Activated naive CD8-positive, alpha-beta T cell treated with anti-CD3 and anti-CD28 coated beads, Interleukin-2, amount 50 U/mL, for 24 hours (primary cell): ENCODE measurements at regions not wholly inside any gene's neighbourhood (a gene's known extent, or its start where the extent isn't known, plus 50 kb on each side); places are given as distances from the start of the nearest gene placed in this dataset.
"Not testable (repeated sequence)": the region's sequence is repeated elsewhere in the genome, so short reads cannot be mapped to it uniquely, and the experiment has no call there.

Experiments used
- ATAC-seq: fragments of 150-1000 bp; cut with Tn5 transposase; one replicate; pipeline ENCODE4 v1.10.0; 2021
- DNase-seq: peaks from one replicate; pipeline ENCODE4 v3.0.0; 2021
- H3K27ac Mint-ChIP-seq: one replicate; pipeline ENCODE4 v1.8.0; 2021; ENCODE audit warnings: mild to moderate bottlenecking, mixed read lengths
- H3K27me3 Mint-ChIP-seq: one replicate; pipeline ENCODE4 v1.8.0; 2021; ENCODE audit warnings: mixed read lengths
- H3K36me3 Mint-ChIP-seq: one replicate; pipeline ENCODE4 v1.8.0; 2021; ENCODE audit warnings: low read depth, mixed read lengths
- H3K4me1 Mint-ChIP-seq: one replicate; pipeline ENCODE4 v1.8.0; 2021; ENCODE audit warnings: mixed read lengths
- H3K4me3 Mint-ChIP-seq: one replicate; pipeline ENCODE4 v1.8.0; 2021; ENCODE audit warnings: mild to moderate bottlenecking, moderate library complexity, mixed read lengths
- H3K9me3 Mint-ChIP-seq: one replicate; pipeline ENCODE4 v1.8.0; 2021; ENCODE audit warnings: mixed read lengths

DNA sequence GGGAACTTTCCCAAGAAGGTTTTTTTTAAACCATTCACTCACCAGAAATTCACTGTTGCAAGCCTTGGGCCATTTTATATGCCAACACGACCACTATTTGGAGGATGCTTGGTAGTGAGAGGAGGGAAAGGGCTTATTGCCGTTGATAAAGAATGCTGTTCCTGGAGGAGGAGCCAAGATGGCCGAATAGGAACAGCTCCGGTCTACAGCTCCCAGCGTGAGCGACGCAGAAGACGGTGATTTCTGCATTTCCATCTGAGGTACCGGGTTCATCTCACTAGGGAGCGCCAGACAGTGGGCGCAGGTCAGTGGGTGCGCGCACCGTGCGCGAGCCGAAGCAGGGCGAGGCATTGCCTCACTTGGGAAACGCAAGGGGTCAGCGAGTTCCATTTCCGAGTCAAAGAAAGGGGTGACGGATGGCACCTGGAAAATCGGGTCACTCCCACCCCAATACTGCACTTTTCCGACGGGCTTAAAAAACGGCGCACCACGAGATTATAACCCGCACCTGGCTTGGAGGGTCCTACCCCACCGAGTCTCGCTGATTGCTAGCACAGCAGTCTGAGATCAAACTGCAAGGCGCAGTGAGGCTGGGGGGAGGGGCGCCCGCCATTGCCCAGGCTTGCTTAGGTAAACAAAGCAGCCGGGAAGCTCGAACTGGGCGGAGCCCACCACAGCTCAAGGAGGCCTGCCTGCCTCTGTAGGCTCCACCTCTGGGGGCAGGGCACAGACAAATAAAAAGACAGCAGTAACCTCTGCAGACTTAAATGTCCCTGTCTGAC, 408.1 kb upstream of the NFE2L3 start:
- H3K27ac Mint-ChIP-seq, DNase-seq, H3K4me1 Mint-ChIP-seq: not testable (repeated sequence)

DNA sequence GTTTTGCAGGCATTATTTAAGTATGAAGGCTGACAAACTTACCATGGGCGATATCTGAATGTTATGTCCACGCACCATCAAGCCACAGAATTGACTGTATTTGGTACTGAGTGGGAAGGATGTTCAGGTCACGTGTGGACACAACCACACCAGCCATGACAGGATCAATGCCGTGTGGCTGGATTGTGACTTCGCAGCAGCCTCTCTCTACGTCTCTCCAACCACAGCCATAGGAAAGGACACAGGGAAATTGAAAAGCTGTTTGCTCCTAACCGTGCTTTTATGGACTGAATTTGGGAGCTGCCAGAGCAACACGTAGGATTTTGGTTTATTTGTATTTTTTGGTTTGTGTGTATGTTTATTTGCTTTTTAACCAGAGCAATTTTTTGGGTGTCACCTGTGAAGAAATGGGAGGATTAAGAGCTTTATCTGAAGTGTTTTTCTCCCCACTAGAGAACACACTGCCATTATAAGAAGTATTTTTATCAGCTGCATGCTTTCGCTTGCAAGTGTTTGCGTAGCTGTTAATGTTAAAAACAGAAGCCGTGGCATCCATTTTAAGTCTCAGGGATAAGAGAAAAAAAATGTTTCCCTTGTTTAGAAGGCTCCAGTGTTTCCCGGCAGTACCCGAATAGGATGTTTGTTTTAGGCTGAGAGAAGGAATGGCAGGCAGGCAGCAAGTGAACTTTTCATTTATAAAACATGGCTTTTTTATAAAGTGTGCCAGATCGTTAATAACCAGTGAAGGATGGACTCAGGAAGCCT, 401.1 kb upstream of the NFE2L3 start:
- Mint-ChIP-seq H3K9me3 (no peaks in the 10 kb centered on the region), H3K27me3 (no peaks in the 10 kb centered on the region), H3K4me1 (no peaks in the 10 kb centered on the region), H3K36me3 (no peaks in the 10 kb centered on the region), H3K27ac (no peak overlapping the region), H3K4me3 (no peak overlapping the region)
- ATAC-seq (no peak), DNase-seq (no peak)

More for the DNA sequence above, 408.1 kb upstream of the NFE2L3 start:
- not testable (repeated sequence) for H3K4me3 Mint-ChIP-seq, H3K27me3 Mint-ChIP-seq, H3K9me3 Mint-ChIP-seq, ATAC-seq, H3K36me3 Mint-ChIP-seq

DNA sequence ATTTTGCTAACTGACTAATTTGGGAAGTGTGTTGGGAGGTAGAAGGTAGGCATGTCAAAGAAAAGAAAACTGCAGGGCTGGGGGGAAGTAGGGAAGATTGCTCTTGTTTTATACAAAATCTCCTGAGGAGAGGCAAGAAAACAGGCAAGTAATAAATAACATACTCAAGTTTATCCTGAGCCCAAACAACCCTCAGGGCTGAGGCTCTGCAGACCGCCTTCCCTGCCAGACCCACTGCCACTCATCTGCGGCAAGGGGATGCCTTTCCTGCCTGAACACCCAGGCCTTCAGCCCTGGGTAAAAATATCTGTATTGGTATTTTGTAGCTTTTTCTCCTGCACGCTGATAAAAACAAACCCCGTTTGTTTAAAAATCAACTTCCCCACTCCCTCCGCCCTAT, 399.8 kb upstream of the NFE2L3 start:
- ATAC-seq, result no peak
- Mint-ChIP-seq H3K36me3 (no peaks in the 10 kb centered on the region), H3K9me3 (no peaks in the 10 kb centered on the region), H3K4me1 (no peaks in the 10 kb centered on the region), H3K27me3 (no peaks in the 10 kb centered on the region), H3K27ac (no peak overlapping the region), H3K4me3 (no peak overlapping the region)
- DNase-seq, result no peak

DNA sequence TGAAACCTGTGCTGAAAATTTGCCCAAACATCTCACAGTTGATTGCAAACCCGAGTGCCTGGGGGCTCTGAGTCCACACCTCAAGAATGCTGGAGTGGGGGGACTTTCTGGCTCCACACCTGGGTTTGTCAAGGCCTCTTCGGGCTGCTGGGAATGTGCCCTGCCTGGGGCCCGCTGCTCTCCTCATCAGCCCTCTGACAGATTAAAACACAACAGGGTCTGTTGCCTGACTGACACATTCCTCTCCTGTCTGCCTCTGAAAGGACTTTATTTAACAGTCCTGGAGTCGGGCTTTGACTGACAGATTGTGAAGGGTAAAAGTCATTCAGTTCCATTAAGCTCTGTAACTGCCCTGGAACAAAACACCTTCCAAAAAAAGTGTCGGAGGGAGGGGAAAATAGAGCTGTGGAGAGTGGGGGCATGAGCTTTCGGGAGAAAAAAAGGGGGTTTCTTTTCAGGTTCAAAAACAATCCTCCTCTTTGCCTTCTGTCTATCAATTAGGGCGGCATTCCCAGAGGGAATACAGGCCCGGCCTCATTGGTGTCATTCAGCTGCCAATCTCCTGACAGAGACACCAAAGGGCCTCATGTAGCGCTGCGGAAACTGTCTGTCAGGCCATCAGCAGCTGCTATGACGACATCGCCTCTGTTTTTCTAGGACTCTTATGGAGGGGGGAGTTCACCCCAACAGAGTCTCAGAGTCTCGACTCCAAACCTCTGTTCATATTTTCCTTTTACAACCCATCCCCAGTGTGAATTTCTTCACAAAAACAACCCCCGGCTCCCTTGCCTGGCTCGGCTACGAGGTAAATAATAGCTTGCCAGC, 398.8 kb upstream of the NFE2L3 start:
- no peaks in the 10 kb centered on the region for H3K9me3 Mint-ChIP-seq
- no peak for ATAC-seq
- no peak overlapping the region for H3K27ac Mint-ChIP-seq
- H3K4me3 Mint-ChIP-seq, result no peak overlapping the region
- H3K27me3 Mint-ChIP-seq, result no peaks in the 10 kb centered on the region
- DNase-seq, result no peak
- no peaks in the 10 kb centered on the region for H3K36me3 Mint-ChIP-seq
- H3K4me1 Mint-ChIP-seq, result no peaks in the 10 kb centered on the region

DNA sequence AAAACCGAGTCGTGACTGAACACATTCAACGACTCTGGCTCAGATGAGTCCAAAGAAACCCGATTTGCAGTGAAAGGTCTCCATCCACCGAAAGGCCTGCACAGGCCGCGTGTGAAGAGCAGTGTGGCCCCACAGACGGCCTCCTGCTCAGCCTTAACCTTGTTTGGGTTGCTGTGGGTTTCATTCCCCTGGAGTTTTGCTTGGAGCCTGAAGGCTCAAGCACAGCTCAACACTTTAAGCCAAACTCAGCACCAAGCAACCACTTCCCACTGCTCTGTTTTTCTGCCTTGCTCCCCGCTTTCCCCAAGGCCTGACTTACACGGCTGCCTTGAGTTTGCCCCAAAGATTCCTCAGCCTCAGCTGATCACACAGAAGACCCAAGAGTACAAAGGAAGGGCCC, 398.2 kb upstream of the NFE2L3 start:
- no peaks in the 10 kb centered on the region for H3K36me3 Mint-ChIP-seq
- no peaks in the 10 kb centered on the region for H3K9me3 Mint-ChIP-seq
- no peaks in the 10 kb centered on the region for H3K4me1 Mint-ChIP-seq
- ATAC-seq (no peak), DNase-seq (no peak)
- H3K27me3 Mint-ChIP-seq, result peaks cover 3% of the 10 kb centered on the region
- H3K4me3 Mint-ChIP-seq, result no peak overlapping the region
- no peak overlapping the region for H3K27ac Mint-ChIP-seq

DNA sequence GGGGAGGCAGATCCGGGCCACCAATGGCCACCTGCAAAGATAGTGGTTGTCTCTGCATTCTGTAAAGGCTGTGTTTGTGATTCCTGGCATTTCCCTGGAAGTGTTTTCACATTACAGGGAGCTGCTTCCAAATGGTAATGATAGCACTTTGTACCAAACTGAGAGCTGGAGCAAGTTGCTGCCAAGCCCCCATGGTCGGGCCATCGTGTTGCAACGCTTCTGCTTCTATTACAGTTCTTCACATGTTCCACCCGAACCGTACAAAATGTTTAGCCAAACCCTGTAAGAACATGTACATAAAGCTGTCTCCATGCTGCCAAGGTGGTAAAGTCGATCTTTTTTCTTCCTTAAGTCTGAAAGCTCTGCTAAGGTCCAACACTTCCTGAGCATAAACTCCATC, 397.7 kb upstream of the NFE2L3 start:
- Mint-ChIP-seq H3K27ac (no peak overlapping the region), H3K4me3 (no peak overlapping the region), H3K9me3 (no peaks in the 10 kb centered on the region), H3K36me3 (no peaks in the 10 kb centered on the region), H3K27me3 (peaks cover 3% of the 10 kb centered on the region), H3K4me1 (no peaks in the 10 kb centered on the region)
- DNase-seq (no peak), ATAC-seq (no peak)

DNA sequence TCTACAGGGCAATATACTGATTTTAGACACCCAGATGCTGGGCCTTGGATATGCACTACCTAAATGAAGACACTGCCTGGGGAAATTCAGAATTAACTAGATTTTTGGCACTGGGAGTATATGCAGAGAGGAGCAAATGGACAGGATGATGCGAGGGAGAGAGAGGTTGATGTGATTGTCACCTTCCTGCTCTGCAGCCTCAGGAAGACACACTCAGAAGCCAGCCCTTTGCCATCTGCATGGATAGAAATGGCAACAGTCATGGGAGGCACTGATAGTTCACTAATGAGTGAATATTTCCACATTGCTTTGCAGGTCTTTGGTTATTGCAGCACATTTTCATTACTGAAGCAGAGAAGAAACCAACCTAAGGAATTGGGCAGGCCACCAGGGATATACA, 397.2 kb upstream of the NFE2L3 start:
- Mint-ChIP-seq H3K4me1 (no peaks in the 10 kb centered on the region), H3K27ac (no peak overlapping the region), H3K9me3 (no peaks in the 10 kb centered on the region), H3K36me3 (no peaks in the 10 kb centered on the region), H3K27me3 (peaks cover 3% of the 10 kb centered on the region), H3K4me3 (no peak overlapping the region)
- ATAC-seq (no peak), DNase-seq (no peak)

DNA sequence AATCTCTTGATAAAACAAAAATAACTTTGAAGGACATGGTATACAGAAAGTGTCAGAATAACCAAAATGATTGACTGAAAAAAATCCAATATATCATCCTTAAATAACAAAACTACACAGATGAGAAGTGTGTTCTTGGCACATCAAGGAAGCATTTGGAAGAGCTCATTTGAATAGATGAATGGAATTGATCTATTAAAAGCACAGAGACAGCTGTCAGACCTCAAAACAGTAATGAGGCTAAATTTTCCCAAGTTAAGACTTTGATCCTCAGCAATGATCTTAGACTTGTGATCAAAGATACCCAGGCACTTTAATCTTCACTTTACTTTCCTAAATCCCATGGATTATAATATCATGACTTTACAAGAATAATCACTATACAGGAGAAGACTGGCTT, 395.4 kb upstream of the NFE2L3 start:
- no peak for ATAC-seq
- Mint-ChIP-seq H3K36me3 (no peaks in the 10 kb centered on the region), H3K4me3 (no peak overlapping the region), H3K27me3 (peaks cover 3% of the 10 kb centered on the region), H3K4me1 (no peaks in the 10 kb centered on the region), H3K9me3 (no peaks in the 10 kb centered on the region), H3K27ac (no peak overlapping the region)
- DNase-seq, result no peak

DNA sequence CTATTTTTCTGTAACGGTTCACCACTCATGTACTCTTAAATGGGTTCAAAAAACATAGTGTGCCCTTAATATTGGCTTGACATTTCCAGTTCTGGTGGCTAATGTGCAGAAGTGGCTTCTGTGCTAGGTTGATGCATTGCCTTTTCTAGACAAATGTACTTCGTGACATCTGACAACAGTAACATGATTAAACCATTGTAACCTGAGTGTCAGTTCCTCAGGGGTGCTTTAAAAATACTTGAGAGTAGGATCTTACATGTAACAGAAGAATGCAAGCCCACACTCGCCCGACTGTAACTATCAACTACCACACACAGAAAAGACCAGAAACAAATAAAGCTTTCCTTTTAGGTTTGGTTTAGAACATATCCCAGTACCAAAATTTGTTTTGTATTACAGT, 393.4 kb upstream of the NFE2L3 start:
- no peaks in the 10 kb centered on the region for H3K4me1 Mint-ChIP-seq
- H3K9me3 Mint-ChIP-seq, result no peaks in the 10 kb centered on the region
- DNase-seq, result no peak
- no peaks in the 10 kb centered on the region for H3K36me3 Mint-ChIP-seq
- H3K4me3 Mint-ChIP-seq, result no peak overlapping the region
- no peak for ATAC-seq
- H3K27me3 Mint-ChIP-seq, result peaks cover 9% of the 10 kb centered on the region
- no peak overlapping the region for H3K27ac Mint-ChIP-seq

DNA sequence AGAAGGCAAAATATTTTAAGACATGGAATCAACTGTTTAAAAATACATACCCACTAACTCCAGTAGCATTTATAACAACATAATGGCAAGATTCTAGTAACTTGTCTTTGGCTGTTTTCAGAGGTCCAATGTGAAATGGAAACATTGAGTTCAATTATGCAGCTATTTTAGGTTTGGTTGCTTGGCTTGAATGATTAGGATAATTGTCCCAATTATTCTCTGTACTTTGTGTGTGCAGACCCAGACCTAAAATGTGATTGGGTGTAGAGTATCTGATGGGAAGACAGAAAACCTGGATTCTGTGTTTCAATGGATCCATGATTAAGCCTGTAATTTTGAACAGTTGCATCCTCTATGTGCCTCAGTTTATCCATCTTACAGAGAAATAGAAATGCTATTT, 392.7 kb upstream of the NFE2L3 start:
- H3K4me1 Mint-ChIP-seq, result no peaks in the 10 kb centered on the region
- no peak for DNase-seq
- H3K27me3 Mint-ChIP-seq, result peaks cover 10% of the 10 kb centered on the region
- no peak for ATAC-seq
- H3K27ac Mint-ChIP-seq, result no peak overlapping the region
- H3K9me3 Mint-ChIP-seq, result no peaks in the 10 kb centered on the region
- no peak overlapping the region for H3K4me3 Mint-ChIP-seq
- H3K36me3 Mint-ChIP-seq, result no peaks in the 10 kb centered on the region

DNA sequence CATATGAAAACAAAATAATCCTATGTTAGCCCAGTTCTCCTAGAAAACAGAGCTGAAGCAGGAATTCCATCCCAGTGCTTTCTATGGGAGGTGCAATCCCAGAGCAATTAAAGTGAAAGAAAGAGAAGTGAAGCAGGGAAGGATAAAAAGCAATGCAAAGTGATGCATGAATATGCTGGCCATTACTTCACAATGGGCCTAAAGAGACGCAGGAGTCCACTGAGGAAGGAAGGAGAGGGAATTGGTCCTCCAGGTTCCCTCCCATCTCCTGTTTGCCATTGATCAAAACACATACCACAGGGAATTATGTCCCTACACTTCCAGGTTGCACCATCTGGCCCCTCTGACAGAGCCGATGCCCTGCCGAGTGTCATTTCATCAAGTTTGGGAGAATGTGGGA, 392.2 kb upstream of the NFE2L3 start:
- ATAC-seq (no peak), DNase-seq (no peak)
- H3K9me3 Mint-ChIP-seq, result no peaks in the 10 kb centered on the region
- H3K27me3 Mint-ChIP-seq, result peaks cover 10% of the 10 kb centered on the region
- H3K4me3 Mint-ChIP-seq, result no peak overlapping the region
- H3K27ac Mint-ChIP-seq, result no peak overlapping the region
- H3K4me1 Mint-ChIP-seq, result no peaks in the 10 kb centered on the region
- no peaks in the 10 kb centered on the region for H3K36me3 Mint-ChIP-seq

DNA sequence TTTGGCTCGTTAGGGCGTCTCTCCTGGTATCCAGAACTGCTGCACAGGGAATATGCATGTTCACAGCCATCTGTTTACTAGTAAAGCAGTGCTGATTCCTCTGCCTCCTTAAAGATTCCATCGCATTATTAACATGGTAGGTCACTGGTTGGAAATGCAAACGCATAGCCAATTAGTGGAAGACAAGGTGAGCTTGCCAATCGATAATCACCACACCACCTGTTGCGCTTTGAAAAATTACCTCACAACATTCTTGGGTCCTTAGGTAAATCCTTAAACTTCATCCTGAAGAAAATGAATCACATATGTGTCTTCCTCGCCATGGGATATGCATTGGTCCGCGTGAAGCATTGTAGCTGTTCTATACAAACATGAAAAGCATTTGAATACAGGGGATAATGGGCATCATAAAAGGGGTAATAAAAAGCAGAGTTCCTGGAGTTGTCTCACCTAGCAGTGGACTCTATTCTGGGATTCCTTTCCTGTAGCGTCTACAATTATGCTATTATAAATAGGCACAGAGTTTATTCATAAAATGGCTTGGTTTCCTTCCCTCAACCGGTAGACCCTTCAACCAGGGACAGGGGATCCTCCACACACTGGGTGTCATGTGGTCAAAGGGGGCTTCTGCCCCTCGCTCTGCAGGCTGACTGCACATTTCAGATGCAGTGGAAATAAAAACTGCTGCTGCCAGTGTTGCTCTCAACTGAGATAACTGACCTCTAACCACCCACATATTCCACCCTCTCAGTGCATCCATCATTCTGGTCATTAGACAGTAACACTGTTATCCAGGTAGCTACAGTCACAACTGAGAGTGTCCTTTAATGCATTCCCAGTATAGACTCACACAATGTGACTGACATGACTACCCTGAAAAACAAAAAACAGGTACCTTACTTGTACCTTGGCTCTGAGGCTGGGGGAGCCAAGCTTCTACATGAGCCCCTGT, 389.2 kb upstream of the NFE2L3 start:
- ATAC-seq (no peak), DNase-seq (no peak)
- no peaks in the 10 kb centered on the region for H3K9me3 Mint-ChIP-seq
- H3K36me3 Mint-ChIP-seq, result no peaks in the 10 kb centered on the region
- H3K4me3 Mint-ChIP-seq, result no peak overlapping the region
- no peaks in the 10 kb centered on the region for H3K4me1 Mint-ChIP-seq
- H3K27me3 Mint-ChIP-seq, result peaks cover 10% of the 10 kb centered on the region
- no peak overlapping the region for H3K27ac Mint-ChIP-seq

DNA sequence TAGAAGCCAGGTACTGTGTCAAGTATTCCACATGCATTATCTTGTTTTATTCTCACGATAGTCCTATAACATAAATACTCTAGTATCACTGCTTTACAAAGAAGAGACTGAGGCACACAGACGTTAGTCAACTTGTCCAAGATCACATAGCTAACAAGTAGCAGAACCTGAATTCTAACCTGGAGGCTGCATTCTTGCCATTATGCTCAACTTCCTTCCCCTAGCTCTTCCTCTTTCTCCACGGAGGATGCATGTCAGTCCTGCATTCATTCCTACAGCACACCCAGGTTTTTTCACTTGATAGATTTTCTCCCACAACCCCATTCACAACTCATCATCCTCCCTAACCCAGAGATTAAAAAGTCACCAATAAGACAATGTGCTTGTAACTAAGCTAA, 388.5 kb upstream of the NFE2L3 start:
- H3K27ac Mint-ChIP-seq, result no peak overlapping the region
- H3K27me3 Mint-ChIP-seq, result peaks cover 9% of the 10 kb centered on the region
- no peak overlapping the region for H3K4me3 Mint-ChIP-seq
- no peaks in the 10 kb centered on the region for H3K9me3 Mint-ChIP-seq
- H3K4me1 Mint-ChIP-seq, result no peaks in the 10 kb centered on the region
- DNase-seq (no peak), ATAC-seq (no peak)
- H3K36me3 Mint-ChIP-seq, result no peaks in the 10 kb centered on the region

DNA sequence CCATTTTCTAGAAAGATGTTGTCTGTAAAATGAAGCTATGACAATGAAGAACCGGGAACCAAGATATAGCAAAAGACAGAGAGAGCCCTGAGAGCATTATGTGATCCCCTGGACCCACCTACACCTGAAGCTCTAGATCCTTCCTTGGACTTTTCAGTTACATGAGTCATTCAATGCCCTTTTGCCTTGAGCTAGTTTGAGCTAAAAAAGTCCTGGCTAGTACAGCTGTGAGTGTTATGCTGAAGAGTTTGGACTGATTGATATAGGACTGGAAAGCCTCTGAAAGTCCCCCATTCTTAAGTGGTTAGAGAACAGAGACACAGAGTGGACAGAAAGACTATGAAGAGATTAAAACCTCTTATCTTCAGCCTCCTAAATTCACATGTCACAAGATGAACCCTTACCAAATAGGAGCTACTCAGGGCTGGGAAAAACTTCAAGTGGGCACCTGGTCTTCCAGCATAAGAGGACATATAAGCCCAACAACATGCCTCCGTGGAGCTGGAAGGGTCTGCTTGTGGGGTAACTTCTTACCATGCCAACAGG, 386.8 kb upstream of the NFE2L3 start:
- Mint-ChIP-seq H3K36me3 (no peaks in the 10 kb centered on the region), H3K9me3 (no peaks in the 10 kb centered on the region), H3K27me3 (peaks cover 9% of the 10 kb centered on the region), H3K4me3 (no peak overlapping the region), H3K27ac (no peak overlapping the region), H3K4me1 (no peaks in the 10 kb centered on the region)
- ATAC-seq, result no peak
- DNase-seq, result no peak
